K562 (cell line): ENCODE measurements at regions not wholly inside any gene's neighbourhood (a gene's known extent, or its start where the extent isn't known, plus 50 kb on each side); places are given as distances from the start of the nearest gene placed in this dataset.

Experiments used
- ATAC-seq: fragments of 200-7000 bp; cut with Tn5 transposase; 3 replicates; pipeline ENCODE4 v1.9.1; 2020; ENCODE audit warnings: moderate library complexity
- BruUV-seq: library from RNA; stranded (reverse); fragments of 400-500 nt; replicated peaks from 2 replicates; lab custom pipeline; 2021; lab: Mats Ljungman, UMichigan
- CTCF ChIA-PET: fragments of 300-600 bp; formaldehyde crosslinking; extraction: SDS; loops from one replicate; lab custom pipeline; 2021; ENCODE audit warnings: low intra/inter-chr PET ratio; lab: Yijun Ruan, JAX
- POLR2A ChIA-PET: fragments of 300-600, 350-650 bp; sonication (Branson Sonifier 250); formaldehyde crosslinking; extraction: SDS; loops from one replicate; lab custom pipeline; 2021; ENCODE audit warnings: antibody characterized with exemption, inconsistent platforms; lab: Yijun Ruan, JAX
- DNase-seq, 4 experiments: peaks; one replicate each; pipeline versions ENCODE4 v3.0.0 to v3.0.0-alpha.2; 2011 to 2018; ENCODE audit warnings: low spot score in 3 of 4, mixed read lengths in 3 of 4; ENCODE audit errors: extremely low read depth in 1 of 4
- FAIRE-seq: peaks from 2 replicates; lab custom pipeline; 2011; peaks lifted over from hg19 to GRCh38; lab: Jason Lieb, UNC
- H2AFZ ChIP-seq: 2 replicates; pipeline ENCODE4 v1.6.0; 2011; ENCODE audit warnings: low read depth, low read length, control low read depth, inconsistent platforms
- H3K27ac ChIP-seq: fragments of 200-600 bp; 3 replicates; pipeline ENCODE4 v1.8.0; 2011; ENCODE audit warnings: low read depth, mild to moderate bottlenecking, control low read depth, inconsistent platforms, low read length, moderate library complexity, mixed read lengths; ENCODE audit errors: extremely low read depth
- H3K27me3 ChIP-seq, 2 experiments: fragments of 300-600 bp in 1 of 2; 2 replicates in 1 of 2; 3 replicates in 1 of 2; pipeline versions ENCODE4 v1.6.0 to v1.8.0; 2011; ENCODE audit warnings: inconsistent platforms in 2 of 2, low read length in 2 of 2, mild to moderate bottlenecking in 1 of 2, mixed read lengths in 1 of 2, moderate library complexity in 1 of 2; ENCODE audit not compliant: control insufficient read depth in 2 of 2, insufficient read depth in 2 of 2
- H3K36me3 ChIP-seq: fragments of 300-600 bp; 3 replicates; pipeline ENCODE4 v1.8.0; 2011; ENCODE audit warnings: mild to moderate bottlenecking, low read length, inconsistent platforms; ENCODE audit not compliant: control insufficient read depth, insufficient read depth
- H3K4me1 ChIP-seq, 2 experiments: fragments of 200-600 bp in 1 of 2; replicated peaks in 1 of 2; 2 replicates in 1 of 2; 3 replicates in 1 of 2; pipeline versions ENCODE4 v1.5.1 to v1.8.0; 2011; ENCODE audit warnings: inconsistent platforms in 2 of 2, low read length in 2 of 2, mild to moderate bottlenecking in 1 of 2, mixed read lengths in 1 of 2, moderate library complexity in 1 of 2; ENCODE audit not compliant: control insufficient read depth in 2 of 2, insufficient read depth in 2 of 2
- H3K4me2 ChIP-seq: 2 replicates; pipeline ENCODE4 v1.6.1; 2011; ENCODE audit warnings: low read length, control low read depth, inconsistent platforms, mixed read lengths; ENCODE audit not compliant: insufficient read depth
- H3K4me3 ChIP-seq: fragments of 200-600 bp; sonication (generic), shearing (Covaris generic); 2 replicates; pipeline ENCODE4 v1.5.1; 2016; ENCODE audit warnings: control low read depth, inconsistent platforms
- H3K79me2 ChIP-seq: fragments of 200-600 bp; 3 replicates; pipeline ENCODE4 v1.8.0; 2011; ENCODE audit warnings: low read length, inconsistent platforms; ENCODE audit not compliant: control insufficient read depth, insufficient read depth
- H3K9ac ChIP-seq, 2 experiments: 2 replicates each; pipeline versions ENCODE4 v1.6.0 to v1.6.1; 2011; ENCODE audit warnings: low read depth in 2 of 2, low read length in 2 of 2, control low read depth in 1 of 2, inconsistent platforms in 1 of 2, mild to moderate bottlenecking in 1 of 2, mixed read lengths in 1 of 2; ENCODE audit not compliant: insufficient read depth in 1 of 2
- H3K9me1 ChIP-seq: one replicate; pipeline ENCODE4 v1.6.0; 2011; ENCODE audit warnings: inconsistent platforms, mild to moderate bottlenecking, low read length, moderate library complexity; ENCODE audit not compliant: control insufficient read depth, insufficient read depth
- H3K9me3 ChIP-seq: replicated peaks from 2 replicates; pipeline ENCODE4 v1.5.1; 2011; ENCODE audit warnings: low read depth, low read length, inconsistent platforms; ENCODE audit not compliant: control insufficient read depth, insufficient read depth
- H4K20me1 ChIP-seq: replicated peaks from 2 replicates; pipeline ENCODE4 v1.6.1; 2011; ENCODE audit warnings: low read length, inconsistent platforms, mixed read lengths; ENCODE audit not compliant: control insufficient read depth, insufficient read depth
- ATF3 ChIP-seq, 2 experiments: fragments of 450-650 bp in 1 of 2; sonication (generic) in 1 of 2; formaldehyde crosslinking in 1 of 2; IDR thresholded peaks in 1 of 2; conservative IDR thresholded peaks in 1 of 2; 2 replicates each; pipeline versions ENCODE4 v1.6.1 to v1.8.1; 2016 to 2023; ENCODE audit warnings: mild to moderate bottlenecking in 2 of 2, moderate library complexity in 2 of 2, inconsistent platforms in 1 of 2, missing genetic modification reagents in 1 of 2
- CTBP1 ChIP-seq: fragments of 450-650 bp; IDR thresholded peaks from 2 replicates; pipeline ENCODE4 v1.6.1; 2016; ENCODE audit warnings: borderline replicate concordance
- DPF2 ChIP-seq: fragments of 450-650 bp; IDR thresholded peaks from 2 replicates; pipeline ENCODE4 v1.6.1; 2016
- FOXK2 ChIP-seq, 2 experiments: fragments of 450-650 bp; IDR thresholded peaks in 1 of 2; conservative IDR thresholded peaks in 1 of 2; 2 replicates each; pipeline ENCODE4 v1.6.1; 2016; ENCODE audit warnings: low read depth in 2 of 2, mild to moderate bottlenecking in 1 of 2
- FOXP4 ChIP-seq: sonication (generic); formaldehyde crosslinking; IDR thresholded peaks from 2 replicates; pipeline ENCODE4 v1.8.0; 2022; ENCODE audit warnings: mild to moderate bottlenecking, missing genetic modification reagents, borderline replicate concordance
- HNRNPL ChIP-seq: fragments of 200-400 bp; formaldehyde crosslinking; IDR thresholded peaks from 2 replicates; pipeline ENCODE4 v1.6.1; 2017; ENCODE audit warnings: low read depth, mild to moderate bottlenecking, low read length
- NONO ChIP-seq, 2 experiments: fragments of 200-400 bp in 1 of 2; fragments of 450-650 bp in 1 of 2; formaldehyde crosslinking in 1 of 2; IDR thresholded peaks; 2 replicates each; pipeline ENCODE4 v1.6.1; 2017; ENCODE audit warnings: low read depth in 2 of 2, mild to moderate bottlenecking in 2 of 2, moderate library complexity in 2 of 2, low read length in 1 of 2
- RBM15 ChIP-seq: fragments of 200-400 bp; formaldehyde crosslinking; IDR thresholded peaks from 2 replicates; pipeline ENCODE4 v1.6.1; 2018; ENCODE audit warnings: mild to moderate bottlenecking, low read length, moderate library complexity; ENCODE audit not compliant: insufficient read depth
- SIX5 ChIP-seq, 2 experiments: IDR thresholded peaks; 2 replicates each; pipeline ENCODE4 v1.6.1; 2011; ENCODE audit warnings: low read length in 2 of 2, borderline replicate concordance in 1 of 2, low read depth in 1 of 2, mild to moderate bottlenecking in 1 of 2, moderate library complexity in 1 of 2; ENCODE audit not compliant: insufficient read depth in 1 of 2
- SPI1 ChIP-seq: IDR thresholded peaks from 2 replicates; pipeline ENCODE4 v1.6.1; 2011; ENCODE audit warnings: low read depth, low read length, control low read depth, borderline replicate concordance
- TAL1 ChIP-seq: fragments of 450-650 bp; IDR thresholded peaks from 2 replicates; pipeline ENCODE4 v1.6.1; 2016; ENCODE audit warnings: mild to moderate bottlenecking
- ZNF274 ChIP-seq: IDR thresholded peaks from 2 replicates; pipeline ENCODE4 v1.6.1; 2011; ENCODE audit warnings: low read depth, mild to moderate bottlenecking, low read length, moderate library complexity, borderline replicate concordance
- ZNF512 ChIP-seq: IDR thresholded peaks from 2 replicates; pipeline ENCODE4 v1.6.1; 2016; ENCODE audit warnings: missing genetic modification characterization, missing compliant biosample characterization
- ZNF75A ChIP-seq: fragments of 450-650 bp; formaldehyde crosslinking; IDR thresholded peaks from 2 replicates; pipeline ENCODE4 v1.4.0; 2020; ENCODE audit warnings: mild to moderate bottlenecking
- ZNF785 ChIP-seq: fragments of 250-450 bp; sonication (Bioruptor Pico); IDR thresholded peaks from 2 replicates; pipeline ENCODE4 v1.4.0; 2020; ENCODE audit warnings: mild to moderate bottlenecking
- WGBS: fragments of 100-300 bp; shearing (Covaris generic); methylation state at CpG from one replicate; pipeline ENCODE4 v1.1.6; 2016; ENCODE audit warnings: low coverage, mixed read lengths; ENCODE audit not compliant: insufficient coverage; ENCODE audit errors: missing lambda C conversion rate; 5-methylcytosine and 5-hydroxymethylcytosine counted together
- in situ Hi-C: fragments of 300-500 bp; cut with MboI; formaldehyde crosslinking; loops from 4 replicates; pipeline ENCODE4 v1.15.0; 2018; ENCODE audit warnings: inconsistent platforms, mixed read lengths
- intact Hi-C: fragments of 100-400 bp; cut with micrococcal nuclease; formaldehyde crosslinking; loops from 2 replicates; pipeline ENCODE4 v1.14.2; 2022

- 0% methylated on average over 1 of the region's 1 CpG for WGBS
- TF ChIP-seq DPF2 = no peak
- TF ChIP-seq ZNF785 (CRISPR knock-in tag) = no peak
- TF ChIP-seq TAL1 = no peak
- no peak for TF ChIP-seq ZNF512 (tag)
- TF ChIP-seq FOXP4 = no peak
- no peak for TF ChIP-seq SIX5 (IDR thresholded peaks at IDR 0.05; ENCODE audit: borderline replicate concordance in 1 of 2, insufficient read depth in 1 of 2, low read depth in 1 of 2, low read length in 2 of 2)
- no peak for TF ChIP-seq ZNF274
- TF ChIP-seq SPI1 = no peak
- TF ChIP-seq RBM15 = no peak
- no peak for TF ChIP-seq ATF3 (IDR thresholded peaks at IDR 0.05)
- no peak for TF ChIP-seq ATF3 (CRISPR knock-in tag; conservative IDR thresholded peaks at IDR 0.05)
- TF ChIP-seq NONO (IDR thresholded peaks at IDR 0.05; ENCODE audit: low read depth in 2 of 2, low read length in 1 of 2) = no peak
- no peak for TF ChIP-seq FOXK2 (conservative IDR thresholded peaks at IDR 0.05 in 1 of 2, IDR thresholded peaks at IDR 0.05 in 1 of 2; ENCODE audit: low read depth in 2 of 2)
- TF ChIP-seq CTBP1 = no peak
- no peak for TF ChIP-seq HNRNPL
- no peak for TF ChIP-seq ZNF75A (CRISPR knock-in tag)
Observed at GRCh38 chr18:2143636-2144035, 427.7 kb downstream of the METTL4 start.

More at GRCh38 chr18:2143636-2144035, 427.7 kb downstream of the METTL4 start:
- H3K4me1 ChIP-seq = no peaks in the 10 kb centered on the region
- no peaks in the 10 kb centered on the region for H3K9me3 ChIP-seq
- intact Hi-C loops = no loop called here
- no peak overlapping the region for H3K4me3 ChIP-seq
- H3K27me3 ChIP-seq = 0 out of 5 replicates have a peak, but pooled peaks cover 0 to 4% of the 10 kb centered on the region in 2 experiments
- BruUV-seq = no TSS peak
- no peak for ATAC-seq
- H3K9ac ChIP-seq = no peak overlapping the region
- H4K20me1 ChIP-seq = no peaks in the 10 kb centered on the region
- H3K79me2 ChIP-seq = no peaks in the 10 kb centered on the region
- H3K36me3 ChIP-seq = no peaks in the 10 kb centered on the region
- FAIRE-seq = no peak
- DNase-seq = no peak
- in situ Hi-C loops = no loop called here
- H3K9me1 ChIP-seq = no peaks in the 10 kb centered on the region
- POLR2A ChIA-PET = interaction anchor here (1.0 kb wide), 1 partner anchor 344 kb away, joined by 3 read pairs; no protein-coding TSS in a partner anchor
- no peak overlapping the region for H3K27ac ChIP-seq
- CTCF ChIA-PET = no interaction called here
- no peak overlapping the region for H2AFZ ChIP-seq
- H3K4me2 ChIP-seq = no peak overlapping the region
